HG02938 (cell line): ENCODE measurements at regions not wholly inside any gene's neighbourhood (a gene's known extent, or its start where the extent isn't known, plus 50 kb on each side); places are given as distances from the start of the nearest gene placed in this dataset.

Experiments
- ATAC-seq: cut with Tn5 transposase; IDR thresholded peaks from one replicate; pipeline ENCODE4 v1.9.1; 2021; ENCODE audit warnings: mild to moderate bottlenecking, moderate library complexity; ENCODE audit not compliant: unreplicated experiment

DNA sequence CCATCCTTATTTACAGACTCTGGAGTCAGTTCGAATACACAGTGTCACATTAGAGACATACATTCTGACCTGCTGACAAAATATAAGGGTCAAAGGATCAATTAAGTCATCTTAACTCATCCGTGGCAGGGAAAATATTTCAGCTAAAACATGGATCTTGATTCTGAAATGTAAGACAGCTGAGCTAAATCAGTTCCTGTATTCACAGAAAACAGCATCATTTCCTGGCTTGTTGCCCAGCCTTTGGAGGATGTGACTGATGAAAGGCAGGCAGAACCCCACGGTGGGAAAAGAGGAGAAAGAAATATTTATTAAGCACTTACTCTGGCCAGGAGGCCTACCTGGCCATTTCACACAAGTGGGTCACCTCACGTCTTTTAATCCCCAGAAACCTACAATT is 101.9 kb downstream of the GAS2L3 start:
- no peak for ATAC-seq

GRCh38 chr12:100681074-100681473 is 107.6 kb downstream of the GAS2L3 start:
- no peak for ATAC-seq

GRCh38 chr12:100682178-100682577 is 108.7 kb downstream of the GAS2L3 start:
- ATAC-seq, result no peak

- no peak for ATAC-seq
Observed at GRCh38 chr12:100687686-100688085, 106.9 kb upstream of the ANO4 start.

GRCh38 chr12:100688451-100688864 is 106.1 kb upstream of the ANO4 start:
- no peak for ATAC-seq

DNA sequence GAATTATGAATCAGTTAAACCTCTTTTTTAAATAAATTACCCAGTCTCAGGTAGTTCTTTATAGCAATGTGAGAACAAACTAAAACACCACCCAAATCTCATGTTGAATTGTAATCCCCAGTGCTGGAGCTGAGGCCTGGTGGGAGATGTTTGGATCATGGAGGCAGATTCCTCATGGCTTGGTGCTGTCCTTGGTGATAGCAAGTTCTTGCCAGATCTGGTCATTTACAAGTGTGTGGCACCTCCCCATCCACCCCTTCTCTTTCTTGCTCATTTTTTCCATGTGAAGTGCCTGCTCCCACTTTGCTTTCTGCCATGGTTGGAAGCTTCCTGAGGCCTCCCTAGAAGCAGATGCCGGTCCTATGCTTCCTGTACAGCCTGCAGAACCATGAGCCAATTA is 102.1 kb upstream of the ANO4 start:
- no peak for ATAC-seq

GRCh38 chr12:100698518-100698917 is 96.1 kb upstream of the ANO4 start:
- no peak for ATAC-seq

GRCh38 chr12:100699209-100699608 is 95.4 kb upstream of the ANO4 start:
- ATAC-seq, result peak; percentile 68

- ATAC-seq, result no peak
Observed at GRCh38 chr12:100703337-100703736, 91.2 kb upstream of the ANO4 start.

- no peak for ATAC-seq
Observed at GRCh38 chr12:100703868-100704267, 90.7 kb upstream of the ANO4 start.

DNA sequence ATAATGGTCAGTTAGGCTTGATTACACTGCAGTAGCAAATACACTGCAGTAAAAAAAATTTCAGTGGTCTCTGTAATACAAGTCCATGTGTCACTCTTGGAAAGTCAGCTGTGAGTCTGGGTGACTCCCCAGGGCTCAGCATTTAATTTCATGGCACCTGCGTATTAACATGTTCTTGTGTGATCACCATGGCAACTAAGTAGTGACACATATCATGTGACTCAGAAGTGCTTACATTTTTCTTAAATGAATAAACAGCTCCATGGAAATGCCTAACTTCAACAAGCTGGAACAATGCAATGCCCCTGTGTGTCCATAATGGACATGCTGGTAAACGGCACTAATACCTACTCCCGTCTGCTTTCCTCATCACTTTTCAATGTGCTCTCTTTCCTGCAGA is 88.5 kb upstream of the ANO4 start:
- no peak for ATAC-seq

- no peak for ATAC-seq
Observed at GRCh38 chr12:100708591-100708990, 86.0 kb upstream of the ANO4 start.

- ATAC-seq, result no peak
Observed at GRCh38 chr12:100715976-100716944, 78.3 kb upstream of the ANO4 start.

GRCh38 chr12:100716945-100717732 is 77.4 kb upstream of the ANO4 start:
- no peak for ATAC-seq

DNA sequence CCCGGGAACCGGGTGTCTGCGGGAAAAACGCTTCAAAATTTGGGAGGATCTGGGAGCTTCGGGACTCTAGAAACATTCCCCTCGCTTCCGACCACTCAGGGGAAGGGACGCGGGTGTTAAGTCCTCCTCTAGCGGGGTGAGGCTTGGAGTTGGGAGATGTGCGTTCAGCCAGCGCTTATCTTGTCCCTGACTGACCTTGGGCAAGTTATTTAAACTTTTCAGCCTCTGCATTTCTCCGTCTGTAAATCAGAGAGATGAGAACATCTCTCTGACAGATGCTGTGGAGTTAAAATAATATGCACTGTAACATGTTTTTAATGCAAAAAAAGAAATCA is 76.9 kb upstream of the ANO4 start:
- no peak for ATAC-seq

GRCh38 chr12:100718187-100718586 is 76.4 kb upstream of the ANO4 start:
- no peak for ATAC-seq

DNA sequence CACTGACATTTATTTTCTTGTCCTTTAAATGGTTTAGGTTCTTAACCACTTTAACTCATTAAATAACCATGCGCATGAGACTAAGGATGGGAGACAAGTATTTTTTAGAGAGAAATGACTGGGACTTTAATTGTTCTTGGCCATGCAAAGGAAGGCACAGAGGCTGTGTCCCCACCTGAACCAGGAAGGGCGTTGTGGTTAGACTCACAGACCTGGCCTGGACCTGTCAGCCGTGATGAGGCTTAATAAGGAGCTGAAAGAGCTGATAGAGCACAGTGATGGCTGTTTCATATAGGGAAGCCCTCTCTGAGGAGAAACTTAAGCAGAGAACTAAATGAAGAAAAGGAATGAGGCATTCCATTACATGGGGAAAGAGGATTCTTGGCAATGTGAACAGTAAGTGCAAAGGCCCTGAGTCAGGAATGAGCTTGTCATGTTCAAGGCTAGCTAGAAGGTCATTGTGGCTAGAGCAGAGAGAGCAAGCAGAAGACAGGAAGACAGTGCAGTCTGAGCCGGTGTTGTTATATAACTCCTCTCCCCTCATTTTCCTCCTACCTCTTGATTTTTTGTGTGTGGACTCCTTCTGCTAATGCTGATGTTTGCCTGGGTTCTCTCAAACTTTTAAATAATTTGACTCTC is 74.4 kb upstream of the ANO4 start:
- ATAC-seq, result no peak

- ATAC-seq, result no peak
Observed at GRCh38 chr12:100721169-100721568, 73.4 kb upstream of the ANO4 start.

GRCh38 chr12:100724071-100724470 is 70.5 kb upstream of the ANO4 start:
- ATAC-seq, result no peak

DNA sequence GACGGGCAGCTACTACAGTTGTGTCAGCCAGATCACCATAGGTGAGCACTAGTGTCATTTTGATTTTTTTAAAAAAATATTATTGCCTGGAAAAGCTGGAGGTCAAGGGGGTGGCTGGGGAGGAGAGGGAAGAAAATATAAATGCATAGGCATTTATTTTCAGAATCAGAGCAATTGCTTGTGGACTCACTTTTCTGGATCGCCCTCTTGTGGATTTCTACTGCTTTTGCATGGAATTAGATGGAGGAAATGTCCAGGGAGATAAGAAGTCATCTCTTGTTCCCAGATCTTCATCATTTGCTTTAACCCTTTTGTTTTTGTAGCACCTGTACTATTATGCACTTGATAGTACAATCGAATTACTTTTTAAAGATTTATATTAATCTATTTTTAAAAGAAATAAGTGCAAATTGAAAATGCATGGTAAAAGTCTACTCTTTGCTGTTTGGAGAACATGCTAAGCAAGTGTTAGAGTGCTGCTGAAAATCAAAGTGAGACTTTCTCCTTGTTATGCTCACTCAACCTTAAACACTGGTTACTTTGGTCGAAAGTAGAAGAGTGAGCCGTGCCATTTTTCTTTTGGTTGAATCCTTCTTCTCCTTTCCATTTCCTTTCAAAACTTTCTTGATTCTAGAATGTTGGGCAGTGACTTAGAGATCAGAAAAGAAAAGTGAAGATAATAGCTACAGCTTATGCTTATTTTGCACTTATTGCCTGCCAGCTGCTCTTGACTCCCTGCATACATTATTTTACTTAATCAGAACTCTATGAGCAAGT is 60.6 kb upstream of the ANO4 start:
- ATAC-seq, result peak; percentile 74

DNA sequence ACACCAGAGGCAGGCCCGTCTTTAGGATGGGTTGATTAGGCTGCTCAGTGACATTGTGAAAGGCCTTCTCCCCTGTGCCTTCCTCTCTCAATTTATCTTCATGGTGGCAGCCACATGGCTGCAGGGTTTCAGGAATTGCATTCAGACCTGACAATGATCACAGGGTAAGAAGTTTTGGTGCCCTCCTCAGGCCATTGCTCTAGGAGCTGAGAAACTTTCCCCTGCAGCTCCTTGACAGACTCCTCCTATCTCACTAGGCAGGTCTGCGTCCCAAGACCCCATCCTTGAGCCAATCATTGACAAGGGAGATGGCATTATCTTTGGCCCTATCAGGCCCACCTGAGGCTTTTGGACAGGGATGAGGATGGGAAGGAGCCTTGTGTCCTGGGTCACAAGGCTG is 57.4 kb upstream of the ANO4 start:
- no peak for ATAC-seq
